H1 (cell line): ENCODE measurements at regions not wholly inside any gene's neighbourhood (a gene's known extent, or its start where the extent isn't known, plus 50 kb on each side); places are given as distances from the start of the nearest gene placed in this dataset.
A peak's percentile ranks its signal among the peaks of the same experiment; 100 is the strongest.

Experiments used
- CTCF ChIA-PET: fragments of 300-600 bp; sonication (Branson Sonifier 250); formaldehyde crosslinking; loops from one replicate; lab custom pipeline; 2021; ENCODE audit not compliant: partially characterized antibody; lab: Charles Lee
- POLR2A ChIA-PET: fragments of 300-600 bp; sonication (Branson Sonifier 250); formaldehyde crosslinking; loops from one replicate; lab custom pipeline; 2021; ENCODE audit warnings: inconsistent platforms; ENCODE audit not compliant: partially characterized antibody; lab: Charles Lee
- DNase-seq, 2 experiments: peaks; one replicate each; pipeline versions ENCODE4 v3.0.0 to v3.0.0-alpha.2; 2010 to 2022; ENCODE audit warnings: low spot score in 2 of 2, low read depth in 1 of 2, mixed read lengths in 1 of 2
- FAIRE-seq: peaks from 2 replicates; lab custom pipeline; 2011; peaks lifted over from hg19 to GRCh38; lab: Jason Lieb, UNC
- H2AFZ ChIP-seq: 2 replicates; pipeline ENCODE4 v1.8.1; 2012; ENCODE audit warnings: low read length, inconsistent platforms
- H2AK5ac ChIP-seq: 2 replicates; pipeline ENCODE4 v1.6.1; 2013; ENCODE audit warnings: low read depth, low read length
- H2BK120ac ChIP-seq: replicated peaks from 2 replicates; pipeline ENCODE3; 2013; ENCODE audit warnings: low read depth, low read length, inconsistent platforms
- H2BK12ac ChIP-seq: 2 replicates; pipeline ENCODE4 v1.6.1; 2013; ENCODE audit warnings: low read depth, low read length
- H2BK15ac ChIP-seq: 2 replicates; pipeline ENCODE4 v1.6.1; 2013; ENCODE audit warnings: low read length
- H2BK20ac ChIP-seq: 2 replicates; pipeline ENCODE4 v1.6.1; 2013; ENCODE audit warnings: low read length
- H2BK5ac ChIP-seq: 2 replicates; pipeline ENCODE4 v1.6.1; 2013; ENCODE audit warnings: low read depth, low read length
- H3K14ac ChIP-seq: 2 replicates; pipeline ENCODE4 v1.6.1; 2013; ENCODE audit warnings: inconsistent platforms; ENCODE audit not compliant: insufficient read length
- H3K18ac ChIP-seq: 2 replicates; pipeline ENCODE4 v1.6.1; 2013; ENCODE audit warnings: low read length; ENCODE audit errors: extremely low read depth
- H3K23ac ChIP-seq: 2 replicates; pipeline ENCODE4 v1.6.1; 2013; ENCODE audit warnings: inconsistent platforms; ENCODE audit not compliant: insufficient read length
- H3K23me2 ChIP-seq: 2 replicates; pipeline ENCODE4 v1.6.1; 2013; ENCODE audit warnings: low read depth, low read length
- H3K27ac ChIP-seq: 2 replicates; pipeline ENCODE4 v1.6.1; 2011; ENCODE audit warnings: low read depth, low read length, inconsistent platforms
- H3K27me3 ChIP-seq, 4 experiments: replicated peaks in 1 of 4; 1 replicate in 1 of 4; 2 replicates in 3 of 4; pipeline versions ENCODE4 v1.6.1 to v1.8.1; 2011 to 2013; ENCODE audit warnings: low read length in 3 of 4, mild to moderate bottlenecking in 3 of 4, inconsistent platforms in 2 of 4, mixed read lengths in 2 of 4, moderate library complexity in 1 of 4; ENCODE audit not compliant: control insufficient read depth in 3 of 4, insufficient read depth in 3 of 4; ENCODE audit errors: extremely low read depth in 1 of 4
- H3K36me3 ChIP-seq, 4 experiments: 2 replicates each; pipeline versions ENCODE4 v1.6.1 to v1.8.1; 2011 to 2013; ENCODE audit warnings: mild to moderate bottlenecking in 4 of 4, low read length in 3 of 4, moderate library complexity in 2 of 4, control low read depth in 1 of 4, inconsistent platforms in 1 of 4; ENCODE audit not compliant: insufficient read depth in 4 of 4, control insufficient read depth in 2 of 4
- H3K4ac ChIP-seq: replicated peaks from 2 replicates; pipeline ENCODE3; 2013; ENCODE audit warnings: low read length, low read depth, mixed read lengths, inconsistent platforms; ENCODE audit not compliant: insufficient read length
- H3K4me1 ChIP-seq, 4 experiments: replicated peaks in 1 of 4; 1 replicate in 1 of 4; 2 replicates in 3 of 4; pipeline versions ENCODE4 v1.6.1 to v1.8.1; 2011 to 2013; ENCODE audit warnings: low read length in 3 of 4, inconsistent platforms in 2 of 4, mixed read lengths in 1 of 4; ENCODE audit not compliant: insufficient read depth in 4 of 4, control insufficient read depth in 3 of 4
- H3K4me2 ChIP-seq, 2 experiments: 2 replicates each; pipeline versions ENCODE4 v1.6.1 to v1.8.1; 2011 to 2013; ENCODE audit warnings: low read depth in 2 of 2, low read length in 2 of 2, control low read depth in 1 of 2, inconsistent platforms in 1 of 2, mild to moderate bottlenecking in 1 of 2; ENCODE audit not compliant: insufficient read depth in 1 of 2
- H3K4me3 ChIP-seq, 4 experiments: fragments of 200-600, 300-600 bp in 1 of 4; sonication (generic), shearing (Covaris generic), sonication (Bioruptor Twin) in 1 of 4; 2 replicates each; pipeline versions ENCODE4 v1.5.1 to v1.8.1; 2011 to 2016; ENCODE audit warnings: low read length in 4 of 4, low read depth in 3 of 4, control low read depth in 2 of 4, inconsistent platforms in 2 of 4, mild to moderate bottlenecking in 2 of 4, mixed read lengths in 1 of 4, moderate library complexity in 1 of 4; ENCODE audit not compliant: insufficient read depth in 2 of 4; ENCODE audit errors: extremely low read depth in 1 of 4
- H3K56ac ChIP-seq: replicated peaks from 2 replicates; pipeline ENCODE3; 2013; ENCODE audit warnings: low read depth, mild to moderate bottlenecking, mixed read lengths, low read length, inconsistent platforms; ENCODE audit not compliant: insufficient read length
- H3K79me1 ChIP-seq: 2 replicates; pipeline ENCODE4 v1.6.1; 2013; ENCODE audit warnings: low read depth, low read length, control low read depth
- H3K79me2 ChIP-seq, 2 experiments: 2 replicates each; pipeline versions ENCODE4 v1.6.1 to v1.8.1; 2012 to 2013; ENCODE audit warnings: low read length in 2 of 2, mild to moderate bottlenecking in 2 of 2, inconsistent platforms in 1 of 2; ENCODE audit not compliant: insufficient read depth in 2 of 2, control insufficient read depth in 1 of 2
- H3K9ac ChIP-seq, 4 experiments: replicated peaks in 1 of 4; 1 replicate in 1 of 4; 2 replicates in 3 of 4; pipeline versions ENCODE4 v1.6.1 to v1.8.1; 2011 to 2013; ENCODE audit warnings: low read depth in 3 of 4, low read length in 3 of 4, control low read depth in 2 of 4, mild to moderate bottlenecking in 2 of 4, moderate library complexity in 2 of 4, inconsistent platforms in 1 of 4; ENCODE audit errors: extremely low read depth in 1 of 4
- H3K9me3 ChIP-seq, 2 experiments: 2 replicates each; pipeline versions ENCODE4 v1.6.1 to v1.8.1; 2012 to 2013; ENCODE audit warnings: mild to moderate bottlenecking in 2 of 2, moderate library complexity in 2 of 2, control low read depth in 1 of 2, inconsistent platforms in 1 of 2, low read depth in 1 of 2, low read length in 1 of 2, mixed read lengths in 1 of 2; ENCODE audit not compliant: insufficient read depth in 2 of 2
- H4K20me1 ChIP-seq, 2 experiments: replicated peaks in 1 of 2; 2 replicates each; pipeline versions ENCODE3 to v1.8.1; 2011 to 2013; ENCODE audit warnings: inconsistent platforms in 2 of 2, low read length in 2 of 2, mild to moderate bottlenecking in 1 of 2; ENCODE audit not compliant: insufficient read depth in 2 of 2, control insufficient read depth in 1 of 2
- H4K5ac ChIP-seq: 2 replicates; pipeline ENCODE4 v1.6.1; 2013; ENCODE audit warnings: low read length, low read depth, mixed read lengths, inconsistent platforms; ENCODE audit not compliant: insufficient read length
- H4K8ac ChIP-seq: 2 replicates; pipeline ENCODE4 v1.8.0; 2013; ENCODE audit warnings: mild to moderate bottlenecking, moderate library complexity, low read length, inconsistent platforms; ENCODE audit not compliant: insufficient read depth; ENCODE audit errors: extremely low read depth
- H4K91ac ChIP-seq: replicated peaks from 2 replicates; pipeline ENCODE3; 2013; ENCODE audit warnings: low read length, mixed read lengths, inconsistent platforms; ENCODE audit not compliant: insufficient read length
- CTCF ChIP-seq, 3 experiments: IDR thresholded peaks; 1 replicate in 2 of 3; 2 replicates in 1 of 3; pipeline versions ENCODE4 v1.5.1 to v1.6.1; 2011; ENCODE audit warnings: low read length in 3 of 3, mild to moderate bottlenecking in 3 of 3, inconsistent platforms in 2 of 3, low read depth in 1 of 3, moderate library complexity in 1 of 3; ENCODE audit not compliant: insufficient read depth in 1 of 3; ENCODE audit errors: control extremely low read depth in 1 of 3
- POLR2A ChIP-seq, 2 experiments: IDR thresholded peaks; 1 replicate in 1 of 2; 2 replicates in 1 of 2; pipeline ENCODE4 v1.6.1; 2011; ENCODE audit warnings: low read depth in 2 of 2, low read length in 2 of 2, mild to moderate bottlenecking in 2 of 2; ENCODE audit errors: control extremely low read depth in 1 of 2
- SIRT6 ChIP-seq: IDR thresholded peaks from one replicate; pipeline ENCODE4 v1.7.1; 2012; ENCODE audit warnings: low read length, inconsistent platforms
- WGBS, 2 experiments: shearing (Covaris generic) in 1 of 2; methylation state at CpG; one replicate each; pipeline versions ENCODE4 v1.1.6 to v1.1.7; 2013 to 2015; ENCODE audit warnings: low lambda C conversion rate in 2 of 2, mixed read lengths in 2 of 2, inconsistent platforms in 1 of 2, low coverage in 1 of 2, missing lambda C conversion rate in 1 of 2; ENCODE audit not compliant: insufficient replicate concordance in 2 of 2, insufficient coverage in 1 of 2, insufficient read length in 1 of 2; ENCODE audit errors: extremely low coverage in 1 of 2, missing lambda C conversion rate in 1 of 2; 5-methylcytosine and 5-hydroxymethylcytosine counted together

GRCh38 chr1:116255486-116256285, 117.4 kb upstream of the ATP1A1 start:
- 91% methylated on average over 6 of the region's 6 CpGs; no CpG with 5 or more reads in 1 of the 2 experiments for WGBS, 2 experiments
- DNase-seq = no peak
- no peak overlapping the region for H3K9ac ChIP-seq

More at GRCh38 chr1:116255486-116256285, 117.4 kb upstream of the ATP1A1 start:
- Histone ChIP-seq H3K4me2 (no peak overlapping the region), H4K8ac (no peak overlapping the region), H4K5ac (no peak overlapping the region), H3K4ac (no peak overlapping the region), H2BK5ac (no peak overlapping the region), H3K4me3 (no peak overlapping the region), H3K56ac (no peak overlapping the region), H4K91ac (no peak overlapping the region), H4K20me1 (no peaks in the 10 kb centered on the region), H2AFZ (peak overlapping the region; percentile 51; the same call in 1 of the 2 replicates), H3K23me2 (no peaks in the 10 kb centered on the region), H3K79me1 (no peaks in the 10 kb centered on the region), H2BK12ac (no peak overlapping the region), H3K4me1 (peaks cover 0 to 5% (median 0%) of the 10 kb centered on the region in 4 experiments; a peak in 1 of 7 replicates), H3K36me3 (no peaks in the 10 kb centered on the region), H2BK15ac (no peak overlapping the region), H2BK120ac (no peak overlapping the region), H2AK5ac (no peak overlapping the region), H3K79me2 (no peaks in the 10 kb centered on the region), H3K18ac (no peak overlapping the region), H3K27ac (no peak overlapping the region), H3K27me3 (no peaks in the 10 kb centered on the region), H2BK20ac (no peak overlapping the region), H3K14ac (no peak overlapping the region), H3K23ac (no peak overlapping the region), H3K9me3 (no peaks in the 10 kb centered on the region)
- ChIA-PET POLR2A (no interaction called here), CTCF (interaction anchor here (0.7 to 1.6 kb wide), 5 partner anchors 15 to 117 kb away, joined by 3 to 5 read pairs (median 3); no protein-coding TSS in a partner anchor)
- FAIRE-seq = no peak
- no peak for TF ChIP-seq POLR2A (IDR thresholded peaks at IDR 0.05; ENCODE audit: control extremely low read depth in 1 of 2, low read depth in 2 of 2, low read length in 2 of 2)
- TF ChIP-seq SIRT6 = no peak
- no peak for TF ChIP-seq CTCF (IDR thresholded peaks at IDR 0.05; ENCODE audit: control extremely low read depth in 1 of 3, insufficient read depth in 1 of 3, low read depth in 1 of 3, low read length in 3 of 3)
